ENCODE measurements at regions not wholly inside any gene's neighbourhood (a gene's known extent, or its start where the extent isn't known, plus 50 kb on each side); places are given as distances from the start of the nearest gene placed in this dataset.

DNA sequence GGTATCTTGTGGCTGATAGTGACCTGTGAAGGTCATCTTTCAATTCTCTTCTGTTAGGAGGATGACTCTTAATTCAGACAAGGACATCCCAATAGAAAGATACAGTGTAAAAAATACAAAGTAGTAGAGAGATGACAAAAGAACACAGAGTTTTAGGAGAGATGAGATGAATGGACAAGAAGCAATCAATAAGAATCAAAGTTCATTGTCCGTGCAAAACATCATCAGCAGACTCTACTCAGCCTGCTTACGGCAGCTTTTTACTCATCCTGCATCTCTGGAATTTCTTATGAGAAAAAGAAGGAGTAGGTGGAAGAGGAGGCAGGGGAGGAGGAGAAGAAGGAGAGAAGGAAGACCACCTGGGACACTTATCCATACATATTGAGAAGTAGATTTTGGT lies 2131.7 kb downstream of the ARAP2 start:
- H2BK120ac ChIP-seq (ENCODE audit: low read depth, low read length, poor library complexity, severe bottlenecking), result no peak overlapping the region
- no peak overlapping the region for H4K8ac ChIP-seq (replicated peaks; ENCODE audit: insufficient read length, low read depth, low read length)
- no peak overlapping the region for H3K14ac ChIP-seq (ENCODE audit: insufficient read depth, low read length)
- no peak overlapping the region for H3K9ac ChIP-seq (ENCODE audit: extremely low read depth, insufficient read length, low read length)
- no peak overlapping the region for H2BK15ac ChIP-seq (ENCODE audit: low read depth, low read length)
- no peaks in the 10 kb centered on the region for H3K4me1 ChIP-seq (ENCODE audit: insufficient read depth, low read length)
- H3K79me2 ChIP-seq (ENCODE audit: insufficient read depth, low read length), result no peaks in the 10 kb centered on the region
- no peaks in the 10 kb centered on the region for H3K23me2 ChIP-seq (ENCODE audit: insufficient read length, low read depth, low read length, poor library complexity, severe bottlenecking)
- H3K9me3 ChIP-seq (ENCODE audit: control insufficient read depth, low read depth, low read length), result no peaks in the 10 kb centered on the region
- H3K27me3 ChIP-seq (ENCODE audit: insufficient read depth, low read length), result no peaks in the 10 kb centered on the region
- Mint-ChIP-seq H3K36me3 (ENCODE audit: insufficient read depth in 1 of 3, low read depth in 3 of 3) (no peaks in the 10 kb centered on the region), H3K4me3 (no peak overlapping the region), H3K4me1 (no peaks in the 10 kb centered on the region), H3K27me3 (ENCODE audit: low read depth) (no peaks in the 10 kb centered on the region), H3K9me3 (no peaks in the 10 kb centered on the region), H3K27ac (no peak overlapping the region; a peak in 1 of 7 replicates)
- H3T11ph ChIP-seq (ENCODE audit: low read length), result no peak overlapping the region
- TF ChIP-seq CTCF (conservative IDR thresholded peaks at IDR 0.05), result no peak
- no peak overlapping the region for H4K91ac ChIP-seq (ENCODE audit: insufficient read length, low read depth, low read length)
- H2BK20ac ChIP-seq (ENCODE audit: low read depth, low read length, poor library complexity, severe bottlenecking), result no peak overlapping the region
- H2AFZ ChIP-seq (ENCODE audit: low read length), result no peak overlapping the region
- H2AK5ac ChIP-seq (ENCODE audit: insufficient read length, low read length), result no peak overlapping the region
- no peak overlapping the region for H4K5ac ChIP-seq (ENCODE audit: insufficient read length, low read depth, low read length)
- no peak overlapping the region for H3K27ac ChIP-seq (ENCODE audit: insufficient read length, low read depth, low read length)
- no peak overlapping the region for H3K18ac ChIP-seq (ENCODE audit: insufficient read length, low read depth, low read length)
- no peaks in the 10 kb centered on the region for H4K20me1 ChIP-seq (ENCODE audit: control insufficient read depth, insufficient read depth, insufficient read length)
- whole genome bisulfite sequencing (ENCODE audit: extremely low coverage, insufficient read length, low lambda C conversion rate), result no CpG with 5 or more reads among the region's 2 CpGs
- DNase-seq, result no peak
- no peak overlapping the region for H3K4me2 ChIP-seq (ENCODE audit: insufficient read depth, insufficient read length, low read length)
- H3K79me1 ChIP-seq (ENCODE audit: insufficient read depth, low read depth, low read length, poor library complexity, severe bottlenecking), result no peaks in the 10 kb centered on the region
- H3K4ac ChIP-seq (ENCODE audit: low read depth, low read length), result no peak overlapping the region
- H3K23ac ChIP-seq (ENCODE audit: insufficient read length, low read depth, low read length), result no peak overlapping the region
- H3K56ac ChIP-seq (ENCODE audit: insufficient read length, low read depth, low read length), result no peak overlapping the region
- no peak overlapping the region for H2BK5ac ChIP-seq (ENCODE audit: insufficient read length, low read length)
- H2BK12ac ChIP-seq (ENCODE audit: insufficient read length, low read depth, low read length), result no peak overlapping the region

All from H9 (cell line).